ENCODE measurements at regions not wholly inside any gene's neighbourhood (a gene's known extent, or its start where the extent isn't known, plus 50 kb on each side); places are given as distances from the start of the nearest gene placed in this dataset.

DNA sequence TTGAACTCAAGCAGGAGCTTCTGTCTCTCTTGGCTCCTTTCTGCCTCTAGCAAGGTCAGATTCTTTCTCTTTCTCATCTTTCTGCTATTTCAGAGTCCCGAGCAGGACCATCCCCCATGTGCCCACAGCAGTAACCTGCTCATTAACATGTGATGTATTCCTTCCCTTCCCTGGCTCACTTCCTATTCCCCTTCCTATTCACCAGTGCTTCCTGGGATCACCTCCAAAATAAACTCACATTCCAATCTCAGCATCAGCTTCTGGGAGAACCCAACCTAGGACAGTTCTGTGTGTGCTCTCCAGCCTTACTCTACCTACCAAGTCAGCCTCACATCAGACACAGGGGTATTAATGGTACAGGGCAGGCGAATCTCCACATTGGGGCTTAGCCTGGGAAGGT is 546.4 kb upstream of the SALL1 start:
- Histone ChIP-seq H3K36me3 (ENCODE audit: insufficient read depth, low read length) (no peaks in the 10 kb centered on the region), H3K9me3 (ENCODE audit: low read length) (no peaks in the 10 kb centered on the region), H3K4me3 (ENCODE audit: low read length) (no peak overlapping the region), H3K4me1 (ENCODE audit: insufficient read depth, low read length) (peaks cover 5% of the 10 kb centered on the region), H2AFZ (ENCODE audit: low read depth, low read length) (no peak overlapping the region), H3K27me3 (ENCODE audit: insufficient read depth, low read length) (no peaks in the 10 kb centered on the region)

DNA sequence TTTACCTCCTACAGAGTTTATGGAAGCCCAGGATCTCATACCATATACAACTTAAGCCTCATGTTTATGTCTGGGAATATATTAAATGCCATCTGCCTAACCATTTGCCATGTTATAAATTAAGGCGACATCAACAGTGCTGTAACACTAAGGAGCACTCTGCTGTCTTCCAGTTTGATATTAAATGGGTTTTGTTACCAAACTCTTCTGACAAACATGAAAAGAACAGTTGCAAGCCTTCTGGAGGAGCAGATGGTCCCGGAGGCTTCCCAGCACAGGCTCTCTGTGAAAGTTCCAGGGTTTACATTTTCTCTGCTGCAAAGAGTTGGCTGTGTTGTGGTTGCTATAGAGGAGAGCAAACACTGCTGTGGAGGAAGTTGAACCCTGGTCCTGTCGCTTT is 545.3 kb upstream of the SALL1 start:
- Histone ChIP-seq H3K4me3 (ENCODE audit: low read length) (no peak overlapping the region), H3K27me3 (ENCODE audit: insufficient read depth, low read length) (no peaks in the 10 kb centered on the region), H3K36me3 (ENCODE audit: insufficient read depth, low read length) (no peaks in the 10 kb centered on the region), H2AFZ (ENCODE audit: low read depth, low read length) (no peak overlapping the region), H3K9me3 (ENCODE audit: low read length) (no peaks in the 10 kb centered on the region), H3K4me1 (ENCODE audit: insufficient read depth, low read length) (peaks cover 2% of the 10 kb centered on the region)

DNA sequence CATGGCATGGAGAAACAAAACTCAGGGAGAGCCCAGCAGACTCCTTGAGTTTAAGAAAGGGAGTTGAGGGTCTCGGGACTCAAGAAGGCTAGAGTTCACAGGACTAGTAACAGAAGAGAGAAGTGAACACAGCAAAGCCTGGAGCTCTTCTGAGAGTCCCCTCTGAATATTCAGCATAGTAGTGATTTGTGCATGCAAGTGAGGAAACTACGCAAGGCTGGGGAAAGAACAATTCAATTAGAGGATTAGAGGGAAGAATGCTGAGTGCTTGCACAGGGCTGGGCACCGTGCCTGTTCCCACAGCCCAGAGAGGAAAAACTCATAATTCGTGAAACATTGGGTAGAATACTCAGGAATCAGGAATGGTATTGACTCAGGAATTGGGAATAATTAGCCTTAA is 540.0 kb upstream of the SALL1 start:
- Histone ChIP-seq H3K9me3 (ENCODE audit: low read length) (no peaks in the 10 kb centered on the region), H2AFZ (ENCODE audit: low read depth, low read length) (no peak overlapping the region), H3K4me3 (ENCODE audit: low read length) (no peak overlapping the region), H3K27me3 (ENCODE audit: insufficient read depth, low read length) (no peaks in the 10 kb centered on the region), H3K4me1 (ENCODE audit: insufficient read depth, low read length) (no peaks in the 10 kb centered on the region), H3K36me3 (ENCODE audit: insufficient read depth, low read length) (no peaks in the 10 kb centered on the region)

DNA sequence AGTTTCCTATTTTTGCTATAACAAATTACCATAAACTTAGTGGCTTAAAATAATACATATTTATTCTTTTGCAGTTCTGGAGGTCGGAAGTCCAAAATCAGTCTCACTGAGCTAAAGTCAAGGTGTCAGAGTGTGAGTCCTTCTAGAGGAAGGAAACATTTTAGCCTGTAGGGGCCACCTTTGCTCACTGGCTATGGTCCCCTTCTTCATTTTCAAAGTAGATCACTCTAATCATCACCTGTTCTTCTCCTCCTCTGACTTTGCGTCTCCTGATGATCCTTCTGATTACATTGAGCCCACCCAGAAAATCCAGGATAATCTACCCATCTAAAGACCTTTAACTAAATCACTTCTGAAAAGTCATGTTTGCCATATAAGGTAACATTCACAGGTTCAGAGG is 534.4 kb upstream of the SALL1 start:
- no peak overlapping the region for H2AFZ ChIP-seq (ENCODE audit: low read depth, low read length)
- H3K4me3 ChIP-seq (ENCODE audit: low read length), result no peak overlapping the region
- H3K9me3 ChIP-seq (ENCODE audit: low read length), result no peaks in the 10 kb centered on the region
- H3K4me1 ChIP-seq (ENCODE audit: insufficient read depth, low read length), result peaks cover 3% of the 10 kb centered on the region
- H3K36me3 ChIP-seq (ENCODE audit: insufficient read depth, low read length), result no peaks in the 10 kb centered on the region
- H3K27me3 ChIP-seq (ENCODE audit: insufficient read depth, low read length), result no peaks in the 10 kb centered on the region

DNA sequence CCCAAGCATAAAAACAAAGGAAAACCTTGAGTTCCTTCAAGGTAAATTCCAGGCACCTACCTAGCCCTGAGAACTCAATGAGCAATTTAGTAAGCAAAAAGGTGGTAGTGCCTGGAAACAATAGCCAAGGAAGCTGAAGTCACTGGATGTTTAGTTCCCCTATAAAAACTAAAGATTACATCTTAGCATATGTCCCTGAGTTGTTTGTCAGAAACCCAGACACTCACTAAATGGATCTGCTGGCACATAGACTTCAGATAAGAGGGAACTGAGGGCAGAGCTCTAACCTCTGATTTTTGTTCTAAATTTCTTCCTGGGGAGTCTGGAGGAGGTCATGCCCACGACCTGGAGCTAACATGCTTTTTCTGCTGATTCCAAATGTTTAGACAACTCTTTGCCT is 532.8 kb upstream of the SALL1 start:
- no peak overlapping the region for H2AFZ ChIP-seq (ENCODE audit: low read depth, low read length)
- H3K27me3 ChIP-seq (ENCODE audit: insufficient read depth, low read length), result no peaks in the 10 kb centered on the region
- H3K36me3 ChIP-seq (ENCODE audit: insufficient read depth, low read length), result no peaks in the 10 kb centered on the region
- no peak overlapping the region for H3K4me3 ChIP-seq (ENCODE audit: low read length)
- no peaks in the 10 kb centered on the region for H3K9me3 ChIP-seq (ENCODE audit: low read length)
- peaks cover 3% of the 10 kb centered on the region for H3K4me1 ChIP-seq (ENCODE audit: insufficient read depth, low read length)

DNA sequence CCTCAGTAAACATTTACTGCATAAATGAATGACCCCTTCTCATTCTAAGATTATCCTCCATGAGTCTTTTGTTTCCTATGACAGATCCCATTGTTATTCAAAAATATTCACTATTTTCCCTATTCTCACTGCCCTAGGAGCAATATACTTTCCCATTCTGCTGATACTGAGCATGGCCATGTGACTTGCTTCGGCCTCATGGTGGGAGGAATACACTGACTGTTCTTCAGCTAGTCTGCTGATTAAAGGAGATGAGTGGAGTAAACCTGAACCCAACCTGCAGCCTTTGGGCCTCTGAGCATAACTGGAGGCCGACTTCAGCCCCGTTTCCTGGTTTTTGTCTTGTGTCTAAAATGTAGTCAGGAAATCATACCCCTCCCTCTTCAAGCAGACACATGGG is 531.8 kb upstream of the SALL1 start:
- Histone ChIP-seq H3K4me1 (ENCODE audit: insufficient read depth, low read length) (peaks cover 3% of the 10 kb centered on the region), H2AFZ (ENCODE audit: low read depth, low read length) (no peak overlapping the region), H3K27me3 (ENCODE audit: insufficient read depth, low read length) (no peaks in the 10 kb centered on the region), H3K9me3 (ENCODE audit: low read length) (no peaks in the 10 kb centered on the region), H3K4me3 (ENCODE audit: low read length) (no peak overlapping the region), H3K36me3 (ENCODE audit: insufficient read depth, low read length) (no peaks in the 10 kb centered on the region)

DNA sequence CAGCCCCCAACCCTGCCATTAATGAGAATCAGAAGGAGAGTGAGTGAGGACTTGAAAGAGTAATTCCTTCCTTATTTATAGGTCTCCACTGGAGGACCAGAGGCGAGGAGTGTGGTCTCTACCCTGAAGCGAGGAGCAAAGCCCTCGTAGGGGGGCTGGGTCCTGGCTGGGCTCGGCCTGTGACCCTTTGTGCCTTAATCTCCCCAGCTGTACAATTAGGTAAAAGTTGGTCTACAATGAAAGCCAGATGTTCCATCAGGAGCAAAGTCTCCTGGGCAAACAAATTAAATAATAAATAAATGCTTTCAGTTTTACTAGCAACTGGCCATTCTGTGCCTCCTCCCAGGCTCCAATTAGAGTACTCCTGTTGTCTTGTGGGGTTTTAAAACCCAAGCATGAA is 523.5 kb upstream of the SALL1 start:
- Histone ChIP-seq H3K27me3 (ENCODE audit: insufficient read depth, low read length) (no peaks in the 10 kb centered on the region), H3K9me3 (ENCODE audit: low read length) (no peaks in the 10 kb centered on the region)

DNA sequence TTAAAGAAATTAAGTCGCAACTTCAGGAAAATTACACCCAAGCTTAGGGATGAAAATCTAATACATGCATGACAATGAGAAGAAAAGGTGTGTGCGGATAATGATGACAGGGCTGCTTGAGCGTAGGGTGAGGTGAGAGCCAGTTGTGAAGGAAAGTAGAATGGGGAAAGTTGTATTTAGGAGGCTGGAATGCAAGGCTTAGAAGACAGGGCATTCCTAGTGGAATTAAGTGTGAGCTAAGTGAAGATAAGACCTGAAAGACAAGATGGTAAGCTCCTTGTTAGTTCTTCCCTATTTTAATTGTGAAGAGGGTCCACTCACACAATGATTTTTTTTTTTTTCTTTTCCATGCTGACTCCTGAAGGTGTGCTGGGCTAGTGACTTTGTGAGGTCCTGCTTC is 519.5 kb upstream of the SALL1 start:
- Histone ChIP-seq H3K4me1 (ENCODE audit: insufficient read depth, low read length) (no peaks in the 10 kb centered on the region), H2AFZ (ENCODE audit: low read depth, low read length) (no peak overlapping the region), H3K36me3 (ENCODE audit: insufficient read depth, low read length) (no peaks in the 10 kb centered on the region), H3K4me3 (ENCODE audit: low read length) (no peak overlapping the region), H3K27me3 (ENCODE audit: insufficient read depth, low read length) (no peaks in the 10 kb centered on the region), H3K9me3 (ENCODE audit: low read length) (no peaks in the 10 kb centered on the region)

More for the DNA sequence above, 523.5 kb upstream of the SALL1 start:
- Histone ChIP-seq H3K36me3 (ENCODE audit: insufficient read depth, low read length) (no peaks in the 10 kb centered on the region), H3K4me1 (ENCODE audit: insufficient read depth, low read length) (no peaks in the 10 kb centered on the region), H2AFZ (ENCODE audit: low read depth, low read length) (no peak overlapping the region), H3K4me3 (ENCODE audit: low read length) (no peak overlapping the region)

DNA sequence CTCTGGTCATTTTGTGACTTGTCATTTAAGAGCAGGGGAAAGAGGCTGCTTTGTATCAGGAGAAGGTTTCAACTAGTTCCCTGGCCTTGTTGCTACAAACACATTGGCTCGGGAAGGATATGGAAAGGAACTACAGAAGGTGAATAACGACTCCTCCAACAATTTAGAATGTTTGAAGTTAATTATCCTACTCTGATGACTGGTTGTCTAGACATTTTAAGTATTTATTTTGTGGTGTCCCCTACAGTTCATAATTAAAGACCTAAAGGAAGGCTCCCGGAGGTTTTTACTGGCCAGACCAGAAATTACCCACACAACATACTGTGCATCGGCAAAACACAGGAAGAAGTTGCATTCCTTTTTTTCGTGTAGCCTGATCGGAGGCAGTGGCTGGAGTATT is 515.8 kb upstream of the SALL1 start:
- Histone ChIP-seq H3K4me1 (ENCODE audit: insufficient read depth, low read length) (no peaks in the 10 kb centered on the region), H3K9me3 (ENCODE audit: low read length) (no peaks in the 10 kb centered on the region), H3K36me3 (ENCODE audit: insufficient read depth, low read length) (no peaks in the 10 kb centered on the region), H3K4me3 (ENCODE audit: low read length) (no peak overlapping the region), H3K27me3 (ENCODE audit: insufficient read depth, low read length) (no peaks in the 10 kb centered on the region), H2AFZ (ENCODE audit: low read depth, low read length) (no peak overlapping the region)

DNA sequence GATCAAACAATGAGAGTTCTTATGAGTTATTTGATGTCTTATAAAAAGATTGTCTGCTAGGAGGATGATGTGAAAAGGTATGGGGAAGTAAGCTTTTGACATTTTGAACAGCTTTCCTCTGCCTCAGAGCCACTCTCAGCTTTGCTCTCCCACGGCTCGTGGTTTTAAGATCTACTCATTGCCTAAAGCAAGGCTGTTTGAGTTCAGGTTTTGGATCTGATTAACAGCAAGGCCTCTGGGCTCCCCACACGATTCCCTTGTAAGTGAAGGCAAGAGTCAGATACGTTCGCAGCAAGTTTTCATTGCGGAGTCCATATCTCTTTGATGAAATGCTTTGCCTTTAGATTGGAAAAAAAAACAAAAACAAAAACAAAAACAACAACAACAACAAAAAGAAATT is 515.0 kb upstream of the SALL1 start:
- no peaks in the 10 kb centered on the region for H3K27me3 ChIP-seq (ENCODE audit: insufficient read depth, low read length)

DNA sequence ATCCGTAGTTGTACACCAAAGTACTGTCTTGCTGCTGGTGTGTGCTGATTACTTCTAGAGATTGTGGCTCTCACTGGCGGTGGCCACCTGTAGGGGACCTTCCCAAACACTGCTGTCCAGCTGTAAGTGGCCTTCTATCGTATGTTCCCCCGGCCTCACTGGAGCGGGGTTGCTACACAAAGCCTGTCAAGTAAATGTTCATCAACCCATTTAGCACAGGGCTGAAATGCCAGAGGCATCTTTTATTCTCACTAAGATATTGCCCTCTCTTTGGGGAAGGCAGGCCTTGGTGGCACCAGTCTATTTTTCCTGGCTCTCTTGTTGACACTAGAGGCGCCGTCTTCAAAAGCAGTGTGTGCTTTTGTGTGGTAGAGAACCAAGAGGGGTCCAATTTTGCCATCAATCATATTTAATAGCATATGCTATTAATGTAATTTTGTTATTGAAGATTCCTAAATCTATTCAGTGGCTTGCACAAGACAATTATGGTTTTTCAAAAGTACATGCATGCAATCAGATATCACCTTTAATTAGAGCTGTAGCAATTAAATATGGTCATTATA is 514.4 kb upstream of the SALL1 start:
- H3K36me3 ChIP-seq (ENCODE audit: insufficient read depth, low read length), result no peaks in the 10 kb centered on the region
- H3K4me3 ChIP-seq (ENCODE audit: low read length), result no peak overlapping the region
- no peaks in the 10 kb centered on the region for H3K4me1 ChIP-seq (ENCODE audit: insufficient read depth, low read length)
- H3K27me3 ChIP-seq (ENCODE audit: insufficient read depth, low read length), result no peaks in the 10 kb centered on the region
- no peak overlapping the region for H2AFZ ChIP-seq (ENCODE audit: low read depth, low read length)
- H3K9me3 ChIP-seq (ENCODE audit: low read length), result no peaks in the 10 kb centered on the region

More for the DNA sequence above, 515.0 kb upstream of the SALL1 start:
- Histone ChIP-seq H3K4me1 (ENCODE audit: insufficient read depth, low read length) (no peaks in the 10 kb centered on the region), H3K9me3 (ENCODE audit: low read length) (no peaks in the 10 kb centered on the region), H3K36me3 (ENCODE audit: insufficient read depth, low read length) (no peaks in the 10 kb centered on the region), H2AFZ (ENCODE audit: low read depth, low read length) (no peak overlapping the region), H3K4me3 (ENCODE audit: low read length) (no peak overlapping the region)

DNA sequence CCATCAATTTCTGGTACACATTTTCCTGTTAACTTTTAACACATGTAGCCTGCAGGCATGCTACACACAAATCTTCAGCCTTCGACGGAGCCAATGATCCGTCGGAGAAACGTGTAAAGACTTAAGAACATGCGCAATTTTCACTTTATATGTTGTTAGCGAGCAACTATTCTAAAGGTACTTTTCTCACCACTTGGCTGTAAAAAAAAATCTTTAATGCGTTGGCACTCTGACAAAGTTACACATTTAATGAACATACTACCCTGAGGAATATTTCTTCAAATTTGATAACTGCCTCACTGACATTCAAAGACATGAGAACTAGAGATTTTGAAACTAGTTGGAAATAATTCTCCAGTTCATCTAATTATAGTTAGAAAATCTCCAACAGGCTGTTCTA is 507.5 kb upstream of the SALL1 start:
- Histone ChIP-seq H3K27me3 (ENCODE audit: insufficient read depth, low read length) (no peaks in the 10 kb centered on the region), H3K4me3 (ENCODE audit: low read length) (no peak overlapping the region), H2AFZ (ENCODE audit: low read depth, low read length) (no peak overlapping the region), H3K36me3 (ENCODE audit: insufficient read depth, low read length) (no peaks in the 10 kb centered on the region), H3K9me3 (ENCODE audit: low read length) (no peaks in the 10 kb centered on the region), H3K4me1 (ENCODE audit: insufficient read depth, low read length) (no peaks in the 10 kb centered on the region)

DNA sequence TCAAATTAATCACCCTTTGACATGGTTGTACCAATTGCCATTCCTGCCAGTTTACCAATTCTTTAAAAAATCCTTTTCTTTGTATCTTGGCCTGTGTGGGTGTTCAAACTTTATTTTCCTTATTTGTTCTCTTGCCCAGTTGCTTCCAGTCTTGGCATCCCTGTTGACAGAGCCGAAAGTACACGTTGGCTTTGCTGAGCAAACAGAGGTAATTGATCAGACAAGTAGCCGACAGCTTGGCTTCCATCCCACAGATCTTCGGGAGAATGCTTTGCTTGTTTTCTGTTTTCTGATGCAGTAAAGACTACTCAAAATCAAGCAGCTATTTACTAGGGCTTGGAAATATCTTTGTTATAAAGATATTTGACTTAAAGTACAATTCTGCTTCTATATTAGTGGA is 506.8 kb upstream of the SALL1 start:
- H3K4me3 ChIP-seq (ENCODE audit: low read length), result no peak overlapping the region
- no peaks in the 10 kb centered on the region for H3K27me3 ChIP-seq (ENCODE audit: insufficient read depth, low read length)
- H3K4me1 ChIP-seq (ENCODE audit: insufficient read depth, low read length), result no peaks in the 10 kb centered on the region
- H2AFZ ChIP-seq (ENCODE audit: low read depth, low read length), result no peak overlapping the region
- no peaks in the 10 kb centered on the region for H3K9me3 ChIP-seq (ENCODE audit: low read length)
- no peaks in the 10 kb centered on the region for H3K36me3 ChIP-seq (ENCODE audit: insufficient read depth, low read length)

DNA sequence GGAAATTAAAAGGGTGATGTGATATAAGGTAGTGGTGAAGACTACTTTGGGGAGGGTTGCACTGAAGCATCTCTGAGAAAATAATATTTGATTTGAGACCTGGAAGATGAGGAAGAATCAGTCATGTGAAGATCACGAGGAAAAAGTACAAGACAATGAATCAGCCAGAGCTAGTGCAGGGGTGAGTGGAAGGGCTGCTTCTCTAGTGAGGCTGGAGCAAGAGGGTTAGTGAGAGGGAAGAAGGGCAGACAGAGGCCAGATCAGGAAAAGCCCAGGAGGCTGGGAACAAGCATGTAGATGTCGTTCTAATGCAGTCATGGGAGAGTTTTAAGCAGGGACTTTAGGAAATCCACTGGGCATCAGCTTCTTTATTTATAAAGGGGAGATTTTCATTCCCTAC is 504.2 kb upstream of the SALL1 start:
- H3K4me3 ChIP-seq (ENCODE audit: low read length), result no peak overlapping the region
- no peaks in the 10 kb centered on the region for H3K4me1 ChIP-seq (ENCODE audit: insufficient read depth, low read length)
- no peaks in the 10 kb centered on the region for H3K27me3 ChIP-seq (ENCODE audit: insufficient read depth, low read length)
- H2AFZ ChIP-seq (ENCODE audit: low read depth, low read length), result no peak overlapping the region
- no peaks in the 10 kb centered on the region for H3K36me3 ChIP-seq (ENCODE audit: insufficient read depth, low read length)
- no peaks in the 10 kb centered on the region for H3K9me3 ChIP-seq (ENCODE audit: low read length)

Data from neuron (in vitro differentiated cells).